ENCODE measurements at regions not wholly inside any gene's neighbourhood (a gene's known extent, or its start where the extent isn't known, plus 50 kb on each side); places are given as distances from the start of the nearest gene placed in this dataset.

- H3K4me2 ChIP-seq = no peak overlapping the region
- no peak overlapping the region for H3K27ac ChIP-seq
- no peaks in the 10 kb centered on the region for H3K4me1 ChIP-seq (ENCODE audit: low read depth, poor library complexity, severe bottlenecking)
- no peaks in the 10 kb centered on the region for H3K36me3 ChIP-seq (ENCODE audit: insufficient read depth)
- no peaks in the 10 kb centered on the region for H3K79me2 ChIP-seq (ENCODE audit: insufficient read depth, low read depth)
- no peak overlapping the region for H3K9ac ChIP-seq
- no peak overlapping the region for H2AFZ ChIP-seq (ENCODE audit: low read depth)
- TF ChIP-seq CTCF (conservative IDR thresholded peaks at IDR 0.05; ENCODE audit: low read depth, low read length) = no peak
- H3K4me3 ChIP-seq (IDR thresholded peaks at IDR 0.05; ENCODE audit: insufficient read depth, low read depth, low read length) = no peak overlapping the region
- no peaks in the 10 kb centered on the region for H3K27me3 ChIP-seq (ENCODE audit: insufficient read depth, low read depth)
- H4K20me1 ChIP-seq (ENCODE audit: insufficient read depth) = no peaks in the 10 kb centered on the region
Measured at GRCh38 chr14:85461432-85462133, 68.4 kb upstream of the FLRT2 start.

DNA sequence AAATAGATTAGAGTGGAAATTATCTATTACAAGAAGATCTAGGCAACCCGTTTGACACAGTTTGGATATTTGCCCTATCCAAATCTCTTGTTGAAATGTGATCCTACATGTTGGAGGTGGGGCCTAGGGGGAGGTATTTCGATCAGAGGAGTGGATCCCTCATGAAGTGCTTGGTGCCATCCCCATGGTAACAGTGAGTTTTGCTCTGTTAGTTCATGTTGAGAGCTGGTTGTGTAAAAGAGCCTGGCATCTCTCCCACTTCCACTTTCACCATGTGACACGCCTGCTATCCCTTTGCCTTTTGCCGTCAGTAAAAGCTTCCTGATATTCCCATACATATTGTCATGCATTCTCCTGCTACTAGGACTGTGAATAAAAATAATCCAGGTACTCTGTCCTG, 66.4 kb upstream of the FLRT2 start:
- no peak overlapping the region for H3K4me2 ChIP-seq
- H3K36me3 ChIP-seq (ENCODE audit: insufficient read depth) = no peaks in the 10 kb centered on the region
- no peaks in the 10 kb centered on the region for H3K4me1 ChIP-seq (ENCODE audit: low read depth, poor library complexity, severe bottlenecking)
- no peak overlapping the region for H3K9ac ChIP-seq
- H4K20me1 ChIP-seq (ENCODE audit: insufficient read depth) = no peaks in the 10 kb centered on the region
- no peak overlapping the region for H3K4me3 ChIP-seq (IDR thresholded peaks at IDR 0.05; ENCODE audit: insufficient read depth, low read depth, low read length)
- H3K79me2 ChIP-seq (ENCODE audit: insufficient read depth, low read depth) = no peaks in the 10 kb centered on the region
- H2AFZ ChIP-seq (ENCODE audit: low read depth) = no peak overlapping the region
- no peak overlapping the region for H3K27ac ChIP-seq
- no peaks in the 10 kb centered on the region for H3K27me3 ChIP-seq (ENCODE audit: insufficient read depth, low read depth)
- TF ChIP-seq CTCF (conservative IDR thresholded peaks at IDR 0.05; ENCODE audit: low read depth, low read length) = no peak

- H3K36me3 ChIP-seq (ENCODE audit: insufficient read depth) = no peaks in the 10 kb centered on the region
Measured at GRCh38 chr14:85464135-85464895, 65.6 kb upstream of the FLRT2 start.

DNA sequence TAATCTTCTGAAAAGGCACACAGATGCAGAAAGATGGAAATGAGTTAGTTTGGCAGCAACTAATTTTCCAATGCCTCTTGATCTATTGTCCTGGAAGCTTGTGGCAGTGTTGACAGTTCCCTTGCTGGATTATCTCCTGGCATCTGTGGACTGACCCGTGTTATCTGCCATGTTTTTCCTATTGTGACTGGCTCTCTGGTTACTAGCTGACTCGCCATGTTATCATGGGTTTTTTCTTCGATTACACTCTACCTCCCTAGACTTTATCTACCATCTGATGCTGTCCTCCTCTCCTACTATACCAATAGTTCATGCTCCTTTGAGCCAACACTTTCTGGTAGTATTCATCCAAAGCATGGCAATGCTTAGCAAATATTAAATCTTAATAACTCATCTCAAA, 63.3 kb upstream of the FLRT2 start:
- no peaks in the 10 kb centered on the region for H3K79me2 ChIP-seq (ENCODE audit: insufficient read depth, low read depth)
- H3K27me3 ChIP-seq (ENCODE audit: insufficient read depth, low read depth) = no peaks in the 10 kb centered on the region
- no peak overlapping the region for H3K4me3 ChIP-seq (IDR thresholded peaks at IDR 0.05; ENCODE audit: insufficient read depth, low read depth, low read length)
- H3K9ac ChIP-seq = no peak overlapping the region
- no peak overlapping the region for H3K27ac ChIP-seq
- no peak overlapping the region for H3K4me2 ChIP-seq
- H3K36me3 ChIP-seq (ENCODE audit: insufficient read depth) = no peaks in the 10 kb centered on the region
- no peak overlapping the region for H2AFZ ChIP-seq (ENCODE audit: low read depth)
- no peaks in the 10 kb centered on the region for H4K20me1 ChIP-seq (ENCODE audit: insufficient read depth)
- no peak for TF ChIP-seq CTCF (conservative IDR thresholded peaks at IDR 0.05; ENCODE audit: low read depth, low read length)
- no peaks in the 10 kb centered on the region for H3K4me1 ChIP-seq (ENCODE audit: low read depth, poor library complexity, severe bottlenecking)

More at GRCh38 chr14:85464135-85464895, 65.6 kb upstream of the FLRT2 start:
- no peak overlapping the region for H3K9ac ChIP-seq
- H4K20me1 ChIP-seq (ENCODE audit: insufficient read depth) = no peaks in the 10 kb centered on the region
- H2AFZ ChIP-seq (ENCODE audit: low read depth) = no peak overlapping the region
- H3K27me3 ChIP-seq (ENCODE audit: insufficient read depth, low read depth) = no peaks in the 10 kb centered on the region
- TF ChIP-seq CTCF (conservative IDR thresholded peaks at IDR 0.05; ENCODE audit: low read depth, low read length) = no peak
- H3K4me3 ChIP-seq (IDR thresholded peaks at IDR 0.05; ENCODE audit: insufficient read depth, low read depth, low read length) = no peak overlapping the region
- H3K4me1 ChIP-seq (ENCODE audit: low read depth, poor library complexity, severe bottlenecking) = no peaks in the 10 kb centered on the region
- no peak overlapping the region for H3K27ac ChIP-seq
- H3K79me2 ChIP-seq (ENCODE audit: insufficient read depth, low read depth) = no peaks in the 10 kb centered on the region
- no peak overlapping the region for H3K4me2 ChIP-seq
